Transverse colon (tissue), 4 donors: ENCODE measurements at regions not wholly inside any gene's neighbourhood (a gene's known extent, or its start where the extent isn't known, plus 50 kb on each side); places are given as distances from the start of the nearest gene placed in this dataset.

Experiments
- DNase-seq: peaks from one replicate; pipeline ENCODE4 v3.0.0-alpha.2; 2019
- H3K27ac ChIP-seq, 4 donors: fragments of 200-600 bp; sonication (generic); 2 replicates each; pipeline ENCODE4 v1.5.1; 2016 to 2018; ENCODE audit warnings: inconsistent platforms in 4 of 4
- H3K27me3 ChIP-seq: fragments of 200-600 bp; sonication (generic); 2 replicates; pipeline ENCODE4 v1.5.1; 2017; ENCODE audit warnings: inconsistent platforms
- H3K36me3 ChIP-seq, 4 donors: fragments of 200-600 bp; sonication (generic); 2 replicates each; pipeline ENCODE4 v1.5.1; 2017 to 2019; ENCODE audit warnings: inconsistent platforms in 4 of 4
- H3K4me1 ChIP-seq, 4 donors: fragments of 200-600 bp; sonication (generic); 2 replicates each; pipeline ENCODE4 v1.5.1; 2017 to 2020; ENCODE audit warnings: inconsistent platforms in 4 of 4
- H3K4me3 ChIP-seq, 4 donors: fragments of 200-600 bp; sonication (generic); 1 replicate in 1 of 4; 2 replicates in 3 of 4; pipeline versions ENCODE4 v1.5.1 to v1.6.1; 2017 to 2019; ENCODE audit warnings: inconsistent platforms in 4 of 4
- H3K9me3 ChIP-seq, 2 donors: fragments of 200-600 bp; sonication (generic); 2 replicates each; pipeline ENCODE4 v1.5.1; 2017 to 2019; ENCODE audit warnings: inconsistent platforms in 2 of 2
- EP300 ChIP-seq: sonication (generic); formaldehyde crosslinking; IDR thresholded peaks from one replicate; pipeline ENCODE4 v1.6.1; 2017; ENCODE audit warnings: antibody characterized with exemption, low read depth
- POLR2A ChIP-seq: fragments of 450-650 bp; IDR thresholded peaks from one replicate; pipeline ENCODE4 v1.6.1; 2016; ENCODE audit warnings: antibody characterized with exemption, mild to moderate bottlenecking, moderate library complexity
- POLR2AphosphoS5 ChIP-seq, 3 donors: sonication (generic); formaldehyde crosslinking; IDR thresholded peaks; one replicate each; pipeline ENCODE4 v1.6.1; 2016; ENCODE audit warnings: antibody characterized with exemption in 3 of 3
- WGBS, 2 donors: methylation state at CpG; one replicate each; pipeline ENCODE4 v1.1.5; 2018; ENCODE audit warnings: low coverage in 1 of 2; 5-methylcytosine and 5-hydroxymethylcytosine counted together
- in situ Hi-C, 4 donors: fragments of 200-750 bp; cut with MboI; loops; one replicate each; pipeline versions ENCODE4 v1.15.0 to v1.15.1; 2017; ENCODE audit warnings: low sequenced_read_pairs in 3 of 4, low pct_ligation_motif_present in 1 of 4, low pct_unique_long_range_greater_than_20kb in 1 of 4
- intact Hi-C: fragments of 100-400 bp; cut with DNase I; formaldehyde crosslinking; loops from one replicate; pipeline ENCODE4 v1.15.1; 2023; ENCODE audit warnings: low total_unique reads
- TF ChIP-seq, protein P1 (sequence below), 5 experiments: fragments of 200-600 bp in 3 of 5; fragments of 450-650 bp in 2 of 5; sonication (generic) in 3 of 5; IDR thresholded peaks; 1 replicate in 2 of 5; 2 replicates in 3 of 5; pipeline ENCODE4 v1.5.1; 2016 to 2017; ENCODE audit warnings: antibody characterized with exemption in 5 of 5, inconsistent platforms in 3 of 5, mild to moderate bottlenecking in 2 of 5, moderate library complexity in 1 of 5

DNA sequence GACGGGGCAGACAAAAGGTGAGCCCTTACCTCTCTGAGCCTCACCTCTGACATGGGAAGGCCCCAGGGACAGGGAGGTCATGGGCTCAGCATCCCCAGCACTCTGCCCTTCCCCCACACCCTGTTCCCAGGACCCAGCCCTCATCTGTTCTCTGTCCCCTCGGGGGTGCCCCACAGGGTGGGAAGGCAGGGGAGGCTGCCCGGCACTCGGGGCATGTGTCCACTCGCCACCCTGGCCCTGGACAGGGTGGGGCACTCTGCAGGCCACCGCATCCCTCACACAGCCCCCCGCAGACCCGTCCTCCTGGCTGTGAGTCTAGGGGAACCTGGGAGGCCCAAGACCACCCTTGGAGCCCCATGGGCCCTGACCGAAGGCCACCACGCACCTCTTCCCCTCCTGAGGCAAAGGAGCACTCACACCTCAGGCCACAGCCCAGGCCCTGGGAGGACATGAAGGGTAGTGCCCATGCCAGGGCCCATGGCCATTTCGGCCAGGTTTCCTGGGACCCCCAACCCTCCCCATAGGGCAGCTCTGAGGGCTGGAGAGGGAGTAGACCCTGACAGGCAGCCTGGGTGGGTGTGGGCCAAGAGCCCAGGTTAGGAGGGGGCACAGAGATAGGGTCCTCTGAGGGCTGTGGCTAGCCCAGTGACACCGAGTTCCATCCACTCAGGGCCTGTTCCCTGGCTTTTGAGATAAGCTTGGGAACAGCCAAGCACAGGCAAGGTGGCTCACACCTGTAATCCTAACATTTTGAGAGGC is 193.1 kb downstream of the IGLL1 start:
- DNase-seq: no peak
- Histone ChIP-seq H3K9me3 (no peaks in the 10 kb centered on the region), H3K4me3 (no peak overlapping the region), H3K27ac (no peak overlapping the region), H3K27me3 (no peaks in the 10 kb centered on the region), H3K4me1 (peaks cover 0 to 9% (median 0%) of the 10 kb centered on the region in 4 donors), H3K36me3 (no peaks in the 10 kb centered on the region)
- intact Hi-C loops (loop anchor here (5.0 kb wide), 1 partner anchor 75 kb away; no protein-coding TSS in a partner anchor), in situ Hi-C loops (loop anchor here in 2 of 4 donors (25.0 kb wide), 2 partner anchors 225 to 425 kb away; no protein-coding TSS in a partner anchor)
- WGBS, 2 donors: 94% methylated on average over 5 of the region's 12 CpGs; no CpG with 5 or more reads in 1 of the 2 donors
- TF ChIP-seq, protein P1, sequence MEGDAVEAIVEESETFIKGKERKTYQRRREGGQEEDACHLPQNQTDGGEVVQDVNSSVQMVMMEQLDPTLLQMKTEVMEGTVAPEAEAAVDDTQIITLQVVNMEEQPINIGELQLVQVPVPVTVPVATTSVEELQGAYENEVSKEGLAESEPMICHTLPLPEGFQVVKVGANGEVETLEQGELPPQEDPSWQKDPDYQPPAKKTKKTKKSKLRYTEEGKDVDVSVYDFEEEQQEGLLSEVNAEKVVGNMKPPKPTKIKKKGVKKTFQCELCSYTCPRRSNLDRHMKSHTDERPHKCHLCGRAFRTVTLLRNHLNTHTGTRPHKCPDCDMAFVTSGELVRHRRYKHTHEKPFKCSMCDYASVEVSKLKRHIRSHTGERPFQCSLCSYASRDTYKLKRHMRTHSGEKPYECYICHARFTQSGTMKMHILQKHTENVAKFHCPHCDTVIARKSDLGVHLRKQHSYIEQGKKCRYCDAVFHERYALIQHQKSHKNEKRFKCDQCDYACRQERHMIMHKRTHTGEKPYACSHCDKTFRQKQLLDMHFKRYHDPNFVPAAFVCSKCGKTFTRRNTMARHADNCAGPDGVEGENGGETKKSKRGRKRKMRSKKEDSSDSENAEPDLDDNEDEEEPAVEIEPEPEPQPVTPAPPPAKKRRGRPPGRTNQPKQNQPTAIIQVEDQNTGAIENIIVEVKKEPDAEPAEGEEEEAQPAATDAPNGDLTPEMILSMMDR (IDR thresholded peaks at IDR 0.05): no peak
- TF ChIP-seq EP300: no peak
- no peak for TF ChIP-seq POLR2A
- TF ChIP-seq POLR2AphosphoS5 (IDR thresholded peaks at IDR 0.05): no peak

DNA sequence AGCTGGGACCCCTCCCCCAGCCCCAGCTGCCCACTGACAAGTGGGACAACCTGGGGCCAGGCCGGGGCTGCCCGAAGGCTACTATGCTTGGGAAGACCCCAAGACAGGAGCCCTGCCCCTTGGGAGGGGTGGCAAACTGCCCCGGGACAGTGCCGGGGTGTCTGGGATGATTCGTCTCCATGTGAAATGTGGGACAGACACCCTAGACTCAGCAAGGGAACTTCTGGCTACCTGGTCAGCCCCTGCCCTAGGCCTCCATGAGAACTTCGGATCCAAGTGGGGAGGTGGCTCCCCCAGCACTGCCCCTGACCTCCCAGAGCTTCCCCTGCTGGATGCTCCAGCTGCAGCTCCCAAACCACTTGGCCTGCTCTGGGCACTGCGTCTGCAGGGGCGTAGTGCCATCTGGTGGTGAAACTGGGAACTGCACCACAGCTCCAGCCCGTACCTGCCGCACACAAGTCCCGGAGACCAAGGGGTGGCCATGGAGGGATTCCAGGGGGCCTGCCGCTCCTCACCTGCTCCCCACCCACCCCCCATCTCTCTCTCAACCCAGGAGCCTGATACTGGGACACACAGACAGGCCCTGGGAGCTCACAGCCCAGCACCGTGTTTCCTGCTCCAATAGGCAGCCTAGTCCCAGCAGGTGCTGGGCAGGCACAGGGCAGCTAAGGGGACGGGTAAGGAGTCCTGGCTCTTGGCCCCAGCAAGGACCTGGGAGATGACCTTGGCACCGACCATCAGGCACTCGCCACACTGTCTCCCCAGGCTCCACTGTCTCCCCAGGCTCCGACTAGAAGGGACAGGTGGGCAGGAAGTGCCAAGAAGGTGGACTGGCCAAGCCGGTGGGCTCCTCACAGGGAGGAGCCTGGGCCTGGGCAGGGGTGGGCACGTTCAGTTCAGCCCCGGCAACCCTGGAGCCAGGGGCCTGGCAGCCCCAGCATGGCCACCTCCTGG is 194.1 kb downstream of the IGLL1 start:
- in situ Hi-C loops: loop anchor here in 2 of 4 donors (25.0 kb wide), 2 partner anchors 224 to 424 kb away; no protein-coding TSS in a partner anchor
- intact Hi-C loops: loop anchor here (5.0 kb wide), 1 partner anchor 74 kb away; no protein-coding TSS in a partner anchor
- Histone ChIP-seq H3K27ac (no peak overlapping the region), H3K9me3 (no peaks in the 10 kb centered on the region), H3K4me3 (no peak overlapping the region), H3K27me3 (no peaks in the 10 kb centered on the region), H3K36me3 (no peaks in the 10 kb centered on the region), H3K4me1 (peaks cover 0 to 9% (median 0%) of the 10 kb centered on the region in 4 donors)
- 35% methylated on average over 20 of the region's 20 CpGs; no CpG with 5 or more reads in 1 of the 2 donors for WGBS, 2 donors
- TF ChIP-seq POLR2A: no peak
- TF ChIP-seq, protein P1 (IDR thresholded peaks at IDR 0.05): peak; percentile 99 to 100 (median 99)
- peak; percentile 88 for DNase-seq

DNA sequence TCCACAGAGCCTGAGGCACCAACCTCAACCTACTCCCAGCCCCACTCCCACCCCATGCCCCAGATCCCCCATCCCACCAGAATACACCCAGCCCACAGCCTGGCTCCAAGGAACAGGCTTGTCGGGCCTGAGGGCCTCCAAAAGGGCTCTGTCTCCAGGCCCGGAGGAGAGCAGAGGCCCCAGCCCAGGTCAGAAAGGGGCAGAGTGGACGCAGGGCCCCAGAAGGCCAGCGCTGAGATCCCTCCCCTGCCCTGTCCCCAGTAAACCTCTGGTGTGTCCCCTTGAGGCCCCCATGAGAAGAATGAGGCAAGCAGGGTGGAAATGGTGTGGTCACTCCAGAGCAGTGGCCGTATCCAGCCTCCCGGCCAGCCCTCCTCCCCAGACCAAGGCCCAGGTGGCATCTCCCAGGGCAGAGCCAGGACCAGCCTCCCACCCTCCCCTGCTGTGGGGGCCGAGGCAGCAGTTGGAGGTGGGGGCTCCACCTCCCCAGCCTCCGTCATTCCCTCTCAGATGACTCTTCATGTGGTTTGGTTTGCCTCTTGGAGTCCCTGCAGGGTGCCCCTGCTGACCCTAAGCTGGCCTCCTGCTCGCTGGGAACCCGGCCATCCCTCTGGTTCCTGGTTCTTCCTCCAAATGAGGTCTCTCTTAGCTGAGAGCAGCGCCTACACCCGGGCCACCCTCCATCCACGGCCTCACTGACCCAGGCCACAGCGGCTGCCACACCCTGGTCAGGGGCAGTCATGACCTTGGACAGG is 195.0 kb downstream of the IGLL1 start:
- no peaks in the 10 kb centered on the region for H3K36me3 ChIP-seq
- H3K27ac ChIP-seq: no peak overlapping the region
- peaks cover 0 to 9% (median 0%) of the 10 kb centered on the region in 4 donors for H3K4me1 ChIP-seq
- no peak for DNase-seq
- WGBS, 2 donors: 76% methylated on average over 14 of the region's 14 CpGs; no CpG with 5 or more reads in 1 of the 2 donors
- no peaks in the 10 kb centered on the region for H3K27me3 ChIP-seq
- H3K4me3 ChIP-seq: no peak overlapping the region
- no peaks in the 10 kb centered on the region for H3K9me3 ChIP-seq
- intact Hi-C loops (loop anchor here (5.0 kb wide), 1 partner anchor 73 kb away; no protein-coding TSS in a partner anchor), in situ Hi-C loops (loop anchor here in 2 of 4 donors (25.0 kb wide), 2 partner anchors 223 to 423 kb away; no protein-coding TSS in a partner anchor)
- TF ChIP-seq POLR2A (no peak), EP300 (no peak), POLR2AphosphoS5 (IDR thresholded peaks at IDR 0.05) (no peak)
- TF ChIP-seq, protein P1 (IDR thresholded peaks at IDR 0.05): no peak
